GM13976 (cell line): ENCODE measurements at regions not wholly inside any gene's neighbourhood (a gene's known extent, or its start where the extent isn't known, plus 50 kb on each side); places are given as distances from the start of the nearest gene placed in this dataset.
"Not testable (repeated sequence)": the region's sequence is repeated elsewhere in the genome, so short reads cannot be mapped to it uniquely, and the experiment has no call there.

Experiments used
- DNase-seq: peaks from one replicate; pipeline ENCODE4 v3.0.0; 2012; ENCODE audit warnings: low spot score
- CTCF ChIP-seq: IDR thresholded peaks from 2 replicates; pipeline ENCODE4 v1.5.1; 2012; ENCODE audit warnings: borderline replicate concordance, mild to moderate bottlenecking; ENCODE audit not compliant: insufficient read depth; ENCODE audit errors: extremely low read depth, missing control alignments, control extremely low read depth
- in situ Hi-C: fragments of 300-500 bp; cut with MboI; formaldehyde crosslinking; loops from one replicate; pipeline ENCODE4 v1.12.0; 2022; ENCODE audit warnings: low sequenced_read_pairs, mixed read lengths, inconsistent platforms; ENCODE audit not compliant: unreplicated experiment

- DNase-seq = no peak
- no peak for TF ChIP-seq CTCF
- in situ Hi-C loops = no loop called here
Observed at GRCh38 chr3:78314327-78314726, 1274.4 kb downstream of the ROBO2 start.

- DNase-seq = no peak
- in situ Hi-C loops = no loop called here
- TF ChIP-seq CTCF = no peak
Observed at GRCh38 chr3:78317774-78318173, 1277.9 kb downstream of the ROBO2 start.

- DNase-seq = no peak
- TF ChIP-seq CTCF = no peak
- in situ Hi-C loops = no loop called here
Observed at GRCh38 chr3:78322780-78323179, 1282.9 kb downstream of the ROBO2 start.

GRCh38 chr3:78337801-78338211, 1297.9 kb downstream of the ROBO2 start:
- no peak for DNase-seq
- TF ChIP-seq CTCF = no peak
- in situ Hi-C loops = no loop called here

GRCh38 chr3:78338405-78338804, 1298.5 kb downstream of the ROBO2 start:
- no peak for TF ChIP-seq CTCF
- in situ Hi-C loops = no loop called here
- DNase-seq = peak; percentile 33

- in situ Hi-C loops = no loop called here
- DNase-seq = no peak
- no peak for TF ChIP-seq CTCF
Observed at GRCh38 chr3:78343221-78343620, 1303.3 kb downstream of the ROBO2 start.

GRCh38 chr3:78344267-78344666, 1304.4 kb downstream of the ROBO2 start:
- DNase-seq, in situ Hi-C loops: not testable (repeated sequence)
